Loucy (cell line): ENCODE measurements at regions not wholly inside any gene's neighbourhood (a gene's known extent, or its start where the extent isn't known, plus 50 kb on each side); places are given as distances from the start of the nearest gene placed in this dataset.

ENCODE experiments used
- H2AFZ ChIP-seq: fragments of 200-600 bp; sonication (generic); 2 replicates; pipeline ENCODE4 v1.6.0; 2016; ENCODE audit warnings: antibody characterized with exemption, mild to moderate bottlenecking, low read length, moderate library complexity
- H3F3A ChIP-seq: fragments of 200-600 bp; 2 replicates; pipeline ENCODE4 v1.6.0; 2016; ENCODE audit warnings: antibody characterized with exemption, low read depth, mild to moderate bottlenecking
- H3K27me3 ChIP-seq: fragments of 200-600 bp; sonication (generic); 2 replicates; pipeline ENCODE4 v1.6.1; 2014; ENCODE audit warnings: low read length, mild to moderate bottlenecking; ENCODE audit not compliant: insufficient read depth, poor library complexity, severe bottlenecking
- H3K36me3 ChIP-seq: fragments of 200-600 bp; sonication (generic); 2 replicates; pipeline ENCODE4 v1.6.1; 2016; ENCODE audit warnings: low read length; ENCODE audit not compliant: insufficient read depth
- H3K4me1 ChIP-seq: fragments of 200-600 bp; sonication (generic); 2 replicates; pipeline ENCODE4 v1.5.1; 2014; ENCODE audit warnings: low read length, mild to moderate bottlenecking; ENCODE audit not compliant: insufficient read depth, poor library complexity, severe bottlenecking
- H3K4me2 ChIP-seq: fragments of 200-600 bp; sonication (generic); 2 replicates; pipeline ENCODE4 v1.6.0; 2014; ENCODE audit warnings: antibody characterized with exemption, low read length, low read depth, mild to moderate bottlenecking; ENCODE audit not compliant: poor library complexity, severe bottlenecking
- H3K4me3 ChIP-seq: fragments of 200-600 bp; sonication (generic); 2 replicates; pipeline ENCODE4 v1.5.1; 2014; ENCODE audit warnings: low read length, mild to moderate bottlenecking, mixed read lengths; ENCODE audit not compliant: poor library complexity, severe bottlenecking
- H3K79me2 ChIP-seq: fragments of 200-600 bp; sonication (generic); 2 replicates; pipeline ENCODE4 v1.6.1; 2014; ENCODE audit warnings: low read length; ENCODE audit not compliant: insufficient read depth
- H3K9ac ChIP-seq: fragments of 200-600 bp; sonication (generic); 2 replicates; pipeline ENCODE4 v1.6.0; 2014; ENCODE audit warnings: mild to moderate bottlenecking, low read depth, low read length, moderate library complexity; ENCODE audit not compliant: poor library complexity, severe bottlenecking
- H3K9me2 ChIP-seq: fragments of 200-600 bp; sonication (generic); replicated peaks from 2 replicates; pipeline ENCODE4 v1.6.1; 2016; ENCODE audit warnings: low read depth, low read length, mixed read lengths
- H3K9me3 ChIP-seq: fragments of 200-600 bp; sonication (generic); 2 replicates; pipeline ENCODE4 v1.6.1; 2014; ENCODE audit warnings: mild to moderate bottlenecking, antibody characterized with exemption, low read length, low read depth; ENCODE audit not compliant: insufficient read depth
- H4K20me1 ChIP-seq: fragments of 200-600 bp; sonication (generic); 2 replicates; pipeline ENCODE4 v1.6.0; 2014; ENCODE audit warnings: antibody characterized with exemption, low read length, mild to moderate bottlenecking; ENCODE audit not compliant: insufficient read depth, poor library complexity, severe bottlenecking
- CTCF ChIP-seq: fragments of 200-600 bp; sonication (generic); conservative IDR thresholded peaks from 2 replicates; pipeline ENCODE4 v1.5.1; 2014; ENCODE audit warnings: mild to moderate bottlenecking, antibody characterized with exemption, low read length
- EZH2phosphoT487 ChIP-seq: fragments of 200-600 bp; IDR thresholded peaks from 2 replicates; pipeline ENCODE4 v1.6.1; 2018; ENCODE audit warnings: antibody characterized with exemption, mild to moderate bottlenecking, moderate library complexity, borderline replicate concordance

- no peaks in the 10 kb centered on the region for H3K36me3 ChIP-seq
- H3K79me2 ChIP-seq = no peaks in the 10 kb centered on the region
- no peaks in the 10 kb centered on the region for H3K4me1 ChIP-seq
- no peak overlapping the region for H3K4me3 ChIP-seq
- no peak overlapping the region for H3K4me2 ChIP-seq
- H3F3A ChIP-seq = no peaks in the 10 kb centered on the region
- no peak for TF ChIP-seq EZH2phosphoT487
- TF ChIP-seq CTCF = no peak
- no peaks in the 10 kb centered on the region for H3K27me3 ChIP-seq
- H2AFZ ChIP-seq = no peak overlapping the region
- no peaks in the 10 kb centered on the region for H4K20me1 ChIP-seq
- H3K9me3 ChIP-seq = no peaks in the 10 kb centered on the region; the same call in 1 of the 2 replicates
- H3K9me2 ChIP-seq = no peaks in the 10 kb centered on the region
- no peak overlapping the region for H3K9ac ChIP-seq
Observed at GRCh38 chr12:46915082-46915481, 89.3 kb upstream of the SLC38A4 start.

GRCh38 chr12:46915836-46916235, 90.0 kb upstream of the SLC38A4 start:
- Histone ChIP-seq H4K20me1 (no peaks in the 10 kb centered on the region), H3K4me3 (no peak overlapping the region), H3K4me1 (no peaks in the 10 kb centered on the region), H3K9me3 (no peaks in the 10 kb centered on the region; the same call in 1 of the 2 replicates), H3K9ac (no peak overlapping the region), H3K79me2 (no peaks in the 10 kb centered on the region), H3F3A (no peaks in the 10 kb centered on the region), H3K4me2 (no peak overlapping the region), H3K9me2 (no peaks in the 10 kb centered on the region), H3K36me3 (no peaks in the 10 kb centered on the region), H2AFZ (no peak overlapping the region), H3K27me3 (no peaks in the 10 kb centered on the region)
- TF ChIP-seq EZH2phosphoT487 (no peak), CTCF (no peak)

GRCh38 chr12:46916796-46917419, 91.1 kb upstream of the SLC38A4 start:
- Histone ChIP-seq H3K79me2 (no peaks in the 10 kb centered on the region), H3F3A (no peaks in the 10 kb centered on the region), H3K9ac (no peak overlapping the region), H3K4me2 (no peak overlapping the region), H3K9me2 (no peaks in the 10 kb centered on the region), H3K4me1 (no peaks in the 10 kb centered on the region), H3K27me3 (no peaks in the 10 kb centered on the region), H3K36me3 (no peaks in the 10 kb centered on the region), H3K4me3 (no peak overlapping the region), H3K9me3 (no peaks in the 10 kb centered on the region), H2AFZ (no peak overlapping the region), H4K20me1 (no peaks in the 10 kb centered on the region)
- TF ChIP-seq CTCF (no peak), EZH2phosphoT487 (no peak)
